GM19324 (cell line): ENCODE measurements at regions not wholly inside any gene's neighbourhood (a gene's known extent, or its start where the extent isn't known, plus 50 kb on each side); places are given as distances from the start of the nearest gene placed in this dataset.

Experiments
- ATAC-seq: cut with Tn5 transposase; IDR thresholded peaks from one replicate; pipeline ENCODE4 v1.9.1; 2021; ENCODE audit warnings: mild to moderate bottlenecking, moderate library complexity; ENCODE audit not compliant: unreplicated experiment, low FRiP score

DNA sequence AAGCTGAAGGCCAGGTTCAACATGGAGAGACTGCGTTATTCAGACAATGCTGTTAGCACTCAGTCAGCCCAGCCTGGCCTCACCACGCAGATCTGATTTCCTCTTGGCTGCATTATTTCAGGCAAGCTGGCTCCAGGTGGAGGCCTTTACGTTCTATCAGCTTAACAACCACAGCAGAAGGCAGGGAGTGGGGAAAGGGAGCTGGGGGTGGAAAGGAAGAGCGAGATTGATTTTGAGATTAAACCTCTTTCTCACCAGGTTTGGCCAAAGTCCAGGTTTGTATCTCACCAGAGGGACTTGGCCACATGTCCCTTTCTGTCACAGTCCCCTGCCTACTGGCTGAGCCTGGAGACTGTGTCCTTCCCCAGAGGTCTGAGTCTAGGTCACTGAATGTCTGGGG is 543.7 kb upstream of the TMEM132C start:
- ATAC-seq, result no peak

DNA sequence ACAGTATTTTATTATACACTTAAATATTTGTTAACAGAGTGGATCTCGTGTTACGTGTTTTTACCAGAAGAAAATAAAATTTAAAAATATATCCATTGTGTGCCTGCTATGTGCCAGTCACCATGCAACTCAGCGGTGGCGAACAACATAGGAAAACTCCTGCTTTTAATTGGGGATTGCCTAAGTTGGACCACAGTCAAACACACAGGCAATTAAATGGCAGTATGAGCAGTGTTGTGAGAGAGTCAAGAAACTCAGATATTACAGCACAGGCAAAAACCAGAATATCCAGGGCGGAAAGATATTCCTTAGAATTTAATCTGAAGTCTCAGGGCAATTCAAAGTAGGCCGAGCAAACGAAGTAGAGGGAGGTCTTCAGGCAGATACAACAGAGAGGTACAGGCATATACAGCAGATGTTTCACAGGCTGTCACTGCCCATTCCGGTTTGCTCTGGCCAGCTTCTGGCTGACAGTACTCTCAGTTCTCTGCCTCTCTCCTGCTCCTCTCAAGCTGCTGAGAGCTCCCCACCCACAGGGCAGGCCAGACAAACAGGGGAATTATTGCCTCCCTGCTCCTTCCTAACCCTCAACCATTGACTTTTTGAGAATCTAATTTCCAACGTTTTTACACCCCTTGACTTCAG is 540.2 kb upstream of the TMEM132C start:
- ATAC-seq, result no peak

DNA sequence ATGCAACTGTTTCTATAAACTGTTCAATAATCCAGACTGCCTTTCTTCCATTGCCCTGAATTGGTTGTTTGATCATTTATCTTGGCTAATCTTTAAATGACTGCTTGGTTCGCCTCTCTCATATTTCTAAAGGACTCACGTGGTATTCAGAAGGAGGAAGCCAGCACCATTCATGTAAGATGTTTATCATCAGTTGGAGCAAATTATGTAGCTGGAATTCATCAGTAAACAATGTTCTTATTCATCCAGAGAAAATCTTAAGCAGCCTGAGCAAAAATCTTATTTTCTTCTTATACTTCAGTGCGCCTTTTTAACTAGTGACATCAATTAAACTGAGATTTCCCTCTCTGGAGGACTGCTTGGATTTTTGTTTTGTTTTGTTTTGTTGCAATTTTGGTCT is 538.7 kb upstream of the TMEM132C start:
- ATAC-seq, result no peak

DNA sequence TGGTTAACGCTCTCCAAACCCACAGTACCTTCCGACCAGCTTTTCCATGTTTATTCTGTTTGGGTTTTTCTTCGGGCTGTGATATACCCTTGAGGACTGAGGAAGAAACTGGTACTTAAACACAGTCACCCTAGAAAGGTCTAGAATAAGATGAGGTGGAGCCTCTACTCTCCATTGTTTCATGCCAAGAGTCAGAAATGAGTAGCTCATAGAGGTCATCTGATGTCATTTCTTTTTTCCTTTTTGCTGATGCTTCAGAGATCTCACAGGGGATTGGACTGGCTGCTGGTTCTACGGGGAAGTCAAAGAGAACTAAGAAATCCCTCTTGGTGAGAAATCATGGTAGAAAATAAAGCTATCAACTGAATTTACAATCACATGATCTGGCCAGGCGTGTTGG is 538.2 kb upstream of the TMEM132C start:
- no peak for ATAC-seq

DNA sequence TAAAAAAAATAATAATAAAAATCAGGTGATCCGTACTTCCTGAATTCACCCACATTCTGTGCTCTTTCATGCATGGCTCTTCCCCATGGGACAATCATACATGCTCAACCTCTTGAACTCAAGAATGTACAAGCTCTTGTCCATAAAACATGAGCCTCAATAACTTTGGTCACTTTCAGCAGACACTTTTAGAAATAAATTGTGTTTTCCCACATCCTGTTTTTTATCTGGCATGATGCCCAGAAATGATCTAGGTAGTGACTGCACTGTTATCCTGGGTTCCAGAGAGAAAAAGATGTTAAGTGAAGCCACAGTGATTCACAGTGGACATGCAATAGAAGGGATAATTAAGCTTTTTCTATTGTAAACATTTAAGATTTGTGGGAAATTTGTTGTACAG is 537.6 kb upstream of the TMEM132C start:
- ATAC-seq, result no peak

DNA sequence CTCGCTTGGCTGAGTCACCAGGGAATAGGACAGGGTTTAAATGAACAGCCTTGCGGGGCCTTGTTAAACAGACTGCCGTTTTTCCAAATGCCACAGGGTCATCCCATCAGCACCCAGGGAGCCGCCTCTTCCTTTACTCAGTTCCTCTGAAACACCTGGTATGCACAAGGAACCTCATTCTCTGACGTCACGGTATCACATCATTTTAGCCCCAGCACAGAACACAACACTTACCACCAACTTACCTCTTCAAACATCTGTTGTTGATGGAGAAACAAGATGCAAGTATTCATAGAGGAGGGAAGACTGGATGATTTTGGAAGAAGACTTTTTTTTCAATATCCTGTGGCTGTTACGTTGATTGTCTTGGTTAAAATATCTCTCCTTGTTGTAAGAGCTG is 535.3 kb upstream of the TMEM132C start:
- no peak for ATAC-seq

DNA sequence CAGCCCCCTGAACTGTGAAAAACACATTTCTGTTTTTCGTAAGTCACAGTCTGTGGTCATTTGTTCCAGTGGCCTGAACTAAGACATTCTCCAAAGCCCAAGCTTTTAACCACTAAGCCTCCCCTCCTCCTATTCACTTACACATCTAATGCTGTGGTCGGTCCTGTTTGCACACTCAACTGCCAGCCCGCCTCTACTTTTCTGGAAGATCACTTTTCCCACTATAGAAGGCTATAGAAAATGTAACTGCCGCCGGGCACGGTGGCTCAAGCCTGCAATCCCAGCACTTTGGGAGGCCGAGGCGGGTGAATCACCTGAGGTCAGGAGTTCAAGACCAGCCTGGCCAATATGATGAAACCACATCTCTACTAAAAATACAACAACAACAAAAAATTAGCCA is 524.7 kb upstream of the TMEM132C start:
- ATAC-seq, result no peak

DNA sequence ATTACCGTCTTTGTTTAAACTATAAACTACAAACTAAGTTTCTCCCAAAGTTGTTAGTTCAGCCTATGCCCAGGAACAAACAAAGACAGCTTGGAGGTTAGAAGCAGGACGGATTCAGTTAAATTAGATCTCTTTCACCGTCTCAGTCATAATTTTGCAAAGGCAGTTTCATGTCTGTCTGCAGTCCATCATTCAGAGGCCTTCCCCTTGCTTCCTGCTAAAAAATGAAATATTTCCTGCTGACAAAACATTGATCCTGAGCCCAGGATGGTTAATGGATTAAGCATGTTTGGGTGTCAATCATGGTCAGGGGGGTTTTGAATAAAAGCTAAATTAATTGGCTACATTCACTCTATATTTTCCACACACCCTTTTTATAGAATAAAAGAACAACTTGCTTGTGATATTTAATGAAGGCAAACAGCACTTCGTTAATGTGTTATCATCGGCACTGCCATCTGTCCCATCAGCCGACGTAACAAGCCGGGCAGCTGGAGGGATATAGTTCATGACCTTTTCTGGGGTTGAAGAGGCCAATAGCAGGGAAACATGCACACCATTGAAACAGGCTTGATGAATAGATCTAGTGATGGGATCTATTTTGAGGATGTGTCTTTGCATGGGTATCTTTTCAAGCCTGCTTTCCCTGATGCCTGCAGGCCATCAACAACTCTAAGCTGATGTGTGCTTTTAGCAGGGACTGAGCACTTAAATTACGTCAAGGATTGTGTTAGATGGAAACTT is 521.3 kb upstream of the TMEM132C start:
- ATAC-seq, result no peak

DNA sequence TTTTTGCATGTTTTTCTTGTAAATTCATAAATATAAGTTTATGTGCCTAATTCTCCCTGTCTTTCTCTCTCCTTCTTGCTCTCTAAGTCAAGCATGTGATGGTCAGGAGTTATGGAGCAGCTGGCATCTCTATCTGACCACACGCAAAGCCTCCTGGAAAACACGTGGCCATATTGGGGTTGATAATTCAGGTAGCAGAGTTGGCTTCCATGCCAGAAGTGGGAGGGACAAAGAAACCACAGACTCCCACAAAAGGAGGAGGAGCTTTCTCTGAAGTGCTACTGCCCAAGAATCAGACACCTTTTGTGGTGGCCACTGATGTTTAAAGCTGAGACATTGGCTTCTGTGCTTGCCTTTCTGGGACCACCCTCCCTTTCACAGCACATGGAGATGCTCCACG is 517.6 kb upstream of the TMEM132C start:
- no peak for ATAC-seq

DNA sequence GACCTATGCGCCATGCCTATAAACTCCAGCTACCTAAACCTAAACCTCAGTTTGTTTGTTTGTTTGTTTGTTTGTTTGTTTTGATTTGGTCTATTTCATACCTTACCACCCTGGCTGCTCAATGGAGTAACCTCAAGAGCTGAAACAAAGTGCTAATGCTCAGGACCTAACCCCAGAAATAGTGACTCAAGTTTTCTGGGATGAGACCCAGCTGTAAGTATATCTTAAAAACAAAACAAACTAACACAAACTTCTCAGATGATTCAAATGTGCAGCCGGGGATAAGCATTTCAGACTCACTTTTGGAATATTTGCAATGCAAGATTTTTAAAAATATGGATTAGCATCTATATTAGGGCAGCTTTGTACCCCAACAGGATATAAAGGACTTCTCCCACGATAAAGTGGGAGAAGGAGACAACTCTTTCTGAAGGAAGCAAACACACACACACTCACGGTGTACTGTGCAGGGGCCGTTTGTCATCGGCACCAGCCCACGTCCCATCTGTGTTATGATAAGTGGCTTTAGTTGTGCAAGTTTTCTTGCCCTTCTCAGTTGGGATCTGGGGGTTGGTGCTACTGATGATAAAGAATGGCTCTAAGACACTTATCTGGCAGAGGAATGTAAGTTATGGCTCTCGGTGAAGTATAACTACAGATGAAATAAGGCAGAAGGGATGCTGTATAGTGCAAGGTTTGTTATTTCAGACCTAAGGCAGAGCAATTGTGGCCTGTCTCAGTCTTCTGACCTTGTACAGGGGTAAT is 516.7 kb upstream of the TMEM132C start:
- no peak for ATAC-seq

DNA sequence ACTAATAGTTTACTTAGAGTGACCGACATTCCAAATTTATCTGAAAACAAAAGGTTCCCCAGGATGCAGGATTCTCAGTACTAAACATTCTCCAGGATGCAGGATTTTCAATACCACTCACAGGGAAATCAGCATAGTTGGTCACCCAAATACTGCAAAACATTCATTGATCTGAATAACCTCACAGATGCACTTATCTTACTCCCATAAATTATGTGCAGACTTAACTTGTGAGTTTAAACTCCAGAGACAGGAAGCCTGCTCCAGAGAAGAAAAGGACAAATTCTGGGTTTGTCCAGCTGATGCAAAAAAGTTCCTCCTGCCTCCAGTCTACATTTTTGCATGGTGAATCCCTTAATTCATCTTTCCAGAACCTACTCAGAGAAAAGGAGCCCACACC is 514.2 kb upstream of the TMEM132C start:
- ATAC-seq, result no peak

DNA sequence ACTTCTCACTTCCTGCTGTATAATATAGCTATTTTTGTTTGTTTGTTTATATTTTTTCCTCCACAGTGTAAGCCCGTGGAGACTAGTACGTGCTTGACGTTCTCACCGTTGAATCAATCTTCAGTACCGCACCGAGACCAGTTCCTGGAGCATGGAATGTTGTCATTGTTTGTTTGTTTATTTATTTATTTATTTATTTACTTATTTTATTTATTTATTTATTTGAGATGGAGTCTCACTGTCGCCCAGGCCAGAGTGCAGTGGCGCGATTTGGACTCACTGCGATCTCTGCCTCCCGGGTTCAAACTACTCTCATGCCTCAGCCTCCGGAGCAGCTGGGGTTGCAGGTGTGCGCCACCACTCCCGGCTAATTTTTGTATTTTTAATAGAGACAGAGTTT is 506.6 kb upstream of the TMEM132C start:
- no peak for ATAC-seq

DNA sequence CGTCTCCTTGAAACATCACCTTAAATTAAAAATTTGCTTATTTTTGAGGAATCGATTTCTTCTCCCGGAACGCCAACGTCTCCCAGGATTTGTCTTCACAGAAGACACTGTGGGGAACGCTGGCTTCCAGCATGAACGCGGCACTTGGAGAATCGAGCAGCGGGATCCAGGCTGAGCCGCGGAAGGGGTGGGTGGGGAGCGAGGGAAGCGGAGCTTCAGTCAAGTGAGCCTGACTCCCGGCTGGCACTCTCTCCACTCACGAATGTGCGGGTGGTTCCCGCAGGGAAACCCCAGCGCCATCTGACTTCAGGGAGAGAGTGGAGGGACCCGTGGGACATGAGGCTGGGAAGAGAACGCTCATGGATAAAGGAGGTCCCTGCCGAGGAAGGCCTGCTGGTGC is 506.0 kb upstream of the TMEM132C start:
- ATAC-seq, result no peak

DNA sequence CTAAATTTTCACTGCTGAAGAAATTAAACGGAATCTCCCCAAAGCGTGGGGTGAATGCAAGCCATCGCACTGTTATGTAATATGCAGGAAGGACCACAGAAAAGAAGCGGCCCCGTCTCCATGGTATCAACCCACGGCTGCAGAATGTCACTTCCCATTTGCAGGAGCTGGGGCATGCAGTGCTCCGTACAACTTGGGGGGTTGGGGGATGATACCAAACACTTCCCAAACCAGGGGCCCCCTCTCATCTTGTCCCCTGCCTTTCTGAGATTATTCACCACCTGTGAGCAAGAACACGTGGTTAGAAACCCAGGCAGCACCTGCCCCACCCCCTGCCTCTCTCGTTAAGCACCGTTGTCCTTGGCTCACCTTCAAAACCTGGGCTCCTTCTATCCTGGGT is 505.1 kb upstream of the TMEM132C start:
- no peak for ATAC-seq

DNA sequence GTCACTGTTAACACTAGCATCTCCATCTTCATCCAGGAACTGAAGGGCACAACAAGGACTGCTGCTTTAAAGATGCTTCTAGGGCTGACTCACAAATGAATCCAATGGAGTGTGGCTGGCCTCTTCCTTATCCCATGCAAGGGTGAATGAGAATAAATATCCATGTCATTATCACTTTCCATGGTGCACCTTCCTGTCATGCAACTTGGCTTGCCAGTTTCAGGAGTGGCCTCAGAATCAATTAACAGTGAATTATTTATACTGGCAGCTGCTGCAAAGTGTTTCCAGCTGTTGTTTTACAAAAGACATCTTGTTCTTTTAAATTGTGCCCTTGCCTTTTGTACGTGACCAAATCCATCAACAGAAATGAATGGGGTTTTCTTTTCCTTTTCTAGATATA is 499.3 kb upstream of the TMEM132C start:
- ATAC-seq, result no peak

DNA sequence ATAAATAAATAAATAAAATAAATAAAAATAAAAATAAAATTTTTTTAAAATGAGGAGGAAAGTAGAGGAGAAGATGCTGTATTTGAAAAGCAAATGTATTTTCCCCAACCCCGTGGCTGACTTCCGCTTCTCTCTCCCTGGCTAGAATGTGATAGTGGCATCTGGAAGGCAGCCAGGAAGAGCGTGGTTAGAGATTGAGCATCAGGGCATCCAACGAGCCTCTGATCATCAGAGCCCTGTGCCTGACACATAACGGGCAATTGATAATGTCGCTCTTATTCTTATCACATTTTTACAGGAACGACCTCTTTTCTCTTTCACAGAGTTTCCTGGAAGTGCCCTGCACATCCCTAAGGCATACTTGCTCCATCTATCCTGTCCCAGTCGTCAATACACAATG is 496.9 kb upstream of the TMEM132C start:
- no peak for ATAC-seq

DNA sequence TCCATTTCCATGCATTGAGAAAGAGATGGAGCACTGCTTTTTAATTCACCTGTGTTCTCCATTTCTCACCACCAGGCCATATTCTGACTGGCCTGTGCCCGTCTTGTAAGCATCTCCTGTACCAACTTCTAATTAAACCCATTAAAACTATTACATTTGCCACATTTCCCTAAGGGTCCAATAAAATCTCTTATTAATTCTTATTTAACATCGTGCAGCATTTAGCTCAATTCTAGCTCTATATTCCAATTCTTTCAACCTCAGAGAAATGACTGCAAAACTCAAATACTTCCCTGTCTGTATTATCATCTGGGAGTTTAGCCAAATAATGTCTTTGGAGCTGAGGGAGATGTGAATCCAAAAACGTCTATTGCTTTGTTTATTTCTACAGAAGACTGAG is 495.4 kb upstream of the TMEM132C start:
- no peak for ATAC-seq

DNA sequence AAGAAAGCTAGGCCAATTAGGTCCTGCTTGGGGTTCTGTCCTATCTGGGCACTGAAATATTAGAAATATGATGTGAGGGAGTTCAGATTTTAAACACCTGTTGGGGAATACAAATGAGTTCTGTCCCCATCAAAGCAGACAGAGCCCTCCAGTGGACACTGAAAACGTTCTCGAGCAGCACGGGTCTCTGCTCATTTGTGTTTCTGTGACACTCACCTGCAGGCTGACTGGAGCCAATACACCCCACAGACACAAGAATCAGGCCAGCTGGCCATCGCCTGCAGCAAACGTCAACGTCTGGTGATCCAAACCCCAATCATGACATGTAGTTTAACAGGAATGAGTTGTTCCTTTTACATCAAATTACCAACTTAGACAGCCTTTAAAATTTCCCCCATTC is 493.4 kb upstream of the TMEM132C start:
- no peak for ATAC-seq

DNA sequence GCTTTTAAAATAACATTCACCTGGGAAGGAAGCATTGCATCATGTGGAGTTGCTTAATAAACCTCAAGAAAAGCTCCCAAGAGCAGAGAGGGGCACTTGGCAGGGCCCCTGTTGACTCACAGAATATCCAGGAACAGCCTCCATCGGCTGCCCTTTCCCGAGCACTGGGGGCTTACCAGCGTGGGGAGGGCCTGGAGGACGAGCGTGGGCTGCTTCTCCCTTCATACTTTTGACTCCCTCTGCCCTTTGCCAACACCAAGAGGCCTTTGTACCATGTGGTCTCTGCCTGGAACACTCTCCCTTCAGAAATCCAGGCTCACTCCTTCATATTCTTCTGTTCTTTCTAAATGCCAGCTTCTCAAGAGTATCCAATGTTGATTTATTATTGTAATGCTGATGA is 492.1 kb upstream of the TMEM132C start:
- ATAC-seq, result no peak

DNA sequence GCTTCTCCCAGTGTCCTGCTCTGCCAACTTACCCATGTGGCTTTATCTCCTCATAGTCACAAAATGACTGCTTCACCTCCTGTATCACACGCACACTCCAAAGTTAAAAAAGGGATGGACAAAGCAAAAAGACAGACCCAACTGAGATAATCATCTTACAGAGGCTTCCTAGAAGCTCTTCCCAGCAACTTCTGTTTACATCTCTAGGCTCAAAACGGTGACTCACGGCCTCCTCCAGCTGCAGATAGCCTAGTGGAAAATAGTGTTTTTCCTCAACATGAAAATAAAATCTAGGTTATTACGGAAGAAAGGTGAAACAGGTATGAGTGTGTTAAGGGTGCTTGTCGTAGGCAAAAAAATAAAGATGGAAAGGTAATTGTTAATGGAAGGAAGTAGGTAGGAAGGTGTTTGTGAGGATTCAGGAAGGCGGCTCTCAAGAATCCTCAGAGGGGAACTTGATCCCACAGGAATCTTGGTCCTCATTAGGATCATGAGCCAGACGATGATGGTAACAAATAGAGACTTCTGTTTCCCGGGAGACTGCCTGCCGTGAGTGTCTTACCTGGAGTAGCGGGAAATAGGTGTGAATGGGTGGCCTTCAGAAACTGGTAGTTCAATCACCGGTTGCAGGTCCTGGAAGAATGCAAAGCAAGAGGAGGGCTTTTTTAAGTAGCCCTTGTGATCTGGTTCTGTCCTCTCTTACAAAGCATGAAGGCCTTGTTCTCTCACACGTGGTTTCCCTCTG is 487.5 kb upstream of the TMEM132C start:
- ATAC-seq, result no peak

DNA sequence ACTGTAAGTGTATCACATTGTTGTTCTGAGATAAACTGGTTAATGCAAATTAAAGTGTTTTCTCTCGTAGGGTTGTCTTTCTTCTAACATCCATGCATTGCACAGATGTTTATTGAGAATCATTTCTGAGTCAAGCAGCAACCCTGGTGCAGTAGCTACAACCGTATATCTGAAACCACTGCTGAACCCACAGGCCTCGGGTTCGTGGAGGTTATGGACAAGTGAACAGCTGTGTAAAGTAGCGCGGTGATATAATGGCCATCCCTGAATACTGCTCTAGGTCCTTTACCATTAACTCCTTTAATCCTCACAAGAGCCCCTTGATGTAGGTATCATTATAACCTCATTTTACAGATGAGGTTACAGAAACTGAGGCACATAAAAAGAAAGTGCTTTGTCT is 486.1 kb upstream of the TMEM132C start:
- no peak for ATAC-seq
